G401.6 (cell line): ENCODE measurements at regions not wholly inside any gene's neighbourhood (a gene's known extent, or its start where the extent isn't known, plus 50 kb on each side); places are given as distances from the start of the nearest gene placed in this dataset.
"Not testable (repeated sequence)": the region's sequence is repeated elsewhere in the genome, so short reads cannot be mapped to it uniquely, and the experiment has no call there.

Source experiments
- FAIRE-seq: peaks from 2 replicates; lab custom pipeline; 2012; peaks lifted over from hg19 to GRCh38; lab: Jason Lieb, UNC

GRCh38 chr14:88929656-88930436 is 105.4 kb downstream of the TTC8 start:
- FAIRE-seq, result no peak

- no peak for FAIRE-seq
These were observed 107.1 kb downstream of the TTC8 start for GRCh38 chr14:88931321-88932110.

GRCh38 chr14:88933191-88933590 is 108.7 kb downstream of the TTC8 start:
- FAIRE-seq, result no peak

- no peak for FAIRE-seq
These were observed 109.9 kb downstream of the TTC8 start for GRCh38 chr14:88934351-88934806.

GRCh38 chr14:88935083-88935482 is 110.6 kb downstream of the TTC8 start:
- FAIRE-seq, result no peak

- no peak for FAIRE-seq
These were observed 113.3 kb downstream of the TTC8 start for GRCh38 chr14:88937706-88938105.

GRCh38 chr14:88940671-88941070 is 116.2 kb downstream of the TTC8 start:
- FAIRE-seq, result no peak

- FAIRE-seq, result no peak
These were observed 117.0 kb downstream of the TTC8 start for GRCh38 chr14:88941414-88941813.

GRCh38 chr14:88947646-88948598 is 123.5 kb downstream of the TTC8 start:
- no peak for FAIRE-seq

GRCh38 chr14:88950069-88950468 is 125.6 kb downstream of the TTC8 start:
- FAIRE-seq, result no peak

GRCh38 chr14:88951370-88951769 is 126.9 kb downstream of the TTC8 start:
- no peak for FAIRE-seq

GRCh38 chr14:88952901-88953300 is 128.4 kb downstream of the TTC8 start:
- FAIRE-seq, result no peak

GRCh38 chr14:88955455-88955854 is 131.0 kb downstream of the TTC8 start:
- no peak for FAIRE-seq

- FAIRE-seq, result no peak
These were observed 136.0 kb downstream of the TTC8 start for GRCh38 chr14:88960496-88960895.

GRCh38 chr14:88961214-88961613 is 136.8 kb downstream of the TTC8 start:
- no peak for FAIRE-seq

GRCh38 chr14:88962356-88962755 is 137.9 kb downstream of the TTC8 start:
- FAIRE-seq, result no peak

- FAIRE-seq, result no peak
These were observed 142.8 kb downstream of the TTC8 start for GRCh38 chr14:88967299-88967698.

GRCh38 chr14:88975043-88975830 is 150.8 kb downstream of the TTC8 start:
- no peak for FAIRE-seq

- FAIRE-seq, result no peak
These were observed 151.5 kb downstream of the TTC8 start for GRCh38 chr14:88975926-88976325.

GRCh38 chr14:88980907-88981306 is 156.5 kb downstream of the TTC8 start:
- not testable (repeated sequence) for FAIRE-seq

GRCh38 chr14:88981948-88982347 is 157.5 kb downstream of the TTC8 start:
- no peak for FAIRE-seq

GRCh38 chr14:88983755-88984154 is 159.3 kb downstream of the TTC8 start:
- no peak for FAIRE-seq
